ENCODE measurements at regions not wholly inside any gene's neighbourhood (a gene's known extent, or its start where the extent isn't known, plus 50 kb on each side); places are given as distances from the start of the nearest gene placed in this dataset.

DNA sequence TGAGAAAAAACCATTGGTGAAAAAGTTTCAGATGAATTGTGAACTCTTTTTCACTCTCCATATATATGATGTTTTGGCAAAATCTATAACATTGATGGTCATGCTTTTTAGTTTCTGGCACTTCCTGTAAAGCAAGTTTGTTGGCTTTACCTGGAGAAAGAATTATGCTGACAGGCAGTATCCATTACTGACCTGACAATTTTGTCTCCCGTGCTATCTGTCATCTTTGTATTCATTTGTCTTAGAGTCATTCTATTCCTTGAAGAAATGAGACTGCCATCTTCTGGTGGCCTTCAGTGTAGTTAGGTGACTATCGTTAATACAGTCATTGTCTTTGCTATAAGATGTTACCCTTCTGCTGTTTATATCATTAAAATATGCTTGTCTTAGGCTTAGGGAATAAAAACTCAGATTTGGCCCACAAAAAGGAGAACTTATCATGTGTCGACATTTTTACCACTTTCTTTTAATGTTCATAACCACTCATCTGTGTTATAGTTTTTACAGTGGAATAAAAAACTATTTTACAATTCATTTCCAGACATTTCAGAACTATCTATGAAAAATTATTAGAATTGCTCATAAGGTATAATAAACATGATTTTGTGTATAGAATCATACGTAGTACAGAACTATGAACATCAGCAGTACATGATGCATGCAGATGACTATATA lies 707.0 kb downstream of the EPM2A start:
- TF ChIP-seq POLR2A (IDR thresholded peaks at IDR 0.05), result no peak
- TF ChIP-seq, protein P1, sequence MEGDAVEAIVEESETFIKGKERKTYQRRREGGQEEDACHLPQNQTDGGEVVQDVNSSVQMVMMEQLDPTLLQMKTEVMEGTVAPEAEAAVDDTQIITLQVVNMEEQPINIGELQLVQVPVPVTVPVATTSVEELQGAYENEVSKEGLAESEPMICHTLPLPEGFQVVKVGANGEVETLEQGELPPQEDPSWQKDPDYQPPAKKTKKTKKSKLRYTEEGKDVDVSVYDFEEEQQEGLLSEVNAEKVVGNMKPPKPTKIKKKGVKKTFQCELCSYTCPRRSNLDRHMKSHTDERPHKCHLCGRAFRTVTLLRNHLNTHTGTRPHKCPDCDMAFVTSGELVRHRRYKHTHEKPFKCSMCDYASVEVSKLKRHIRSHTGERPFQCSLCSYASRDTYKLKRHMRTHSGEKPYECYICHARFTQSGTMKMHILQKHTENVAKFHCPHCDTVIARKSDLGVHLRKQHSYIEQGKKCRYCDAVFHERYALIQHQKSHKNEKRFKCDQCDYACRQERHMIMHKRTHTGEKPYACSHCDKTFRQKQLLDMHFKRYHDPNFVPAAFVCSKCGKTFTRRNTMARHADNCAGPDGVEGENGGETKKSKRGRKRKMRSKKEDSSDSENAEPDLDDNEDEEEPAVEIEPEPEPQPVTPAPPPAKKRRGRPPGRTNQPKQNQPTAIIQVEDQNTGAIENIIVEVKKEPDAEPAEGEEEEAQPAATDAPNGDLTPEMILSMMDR (IDR thresholded peaks at IDR 0.05), result peak in 6 of 7 experiments; percentile 34 to 52 (median 46)
